Midbrain (tissue), 1 donor: ENCODE measurements at regions not wholly inside any gene's neighbourhood (a gene's known extent, or its start where the extent isn't known, plus 50 kb on each side); places are given as distances from the start of the nearest gene placed in this dataset.
"Not testable (repeated sequence)": the region's sequence is repeated elsewhere in the genome, so short reads cannot be mapped to it uniquely, and the experiment has no call there.

Experiments
- DNase-seq: peaks from one replicate; lab custom pipeline; 2025; lab: John Stamatoyannopoulos, UW

- no peak for DNase-seq
These were observed 94.9 kb upstream of the GOT2 start for GRCh38 chr16:58828901-58829545.

- DNase-seq = no peak
These were observed 90.1 kb upstream of the GOT2 start for GRCh38 chr16:58824201-58824600.

GRCh38 chr16:58821886-58822285 lies 87.8 kb upstream of the GOT2 start:
- no peak for DNase-seq

- DNase-seq = no peak
These were observed 86.3 kb upstream of the GOT2 start for GRCh38 chr16:58820411-58820810.

- no peak for DNase-seq
These were observed 81.2 kb upstream of the GOT2 start for GRCh38 chr16:58815181-58815888.

- DNase-seq = peak; percentile 51
These were observed 80.3 kb upstream of the GOT2 start for GRCh38 chr16:58814348-58814801.

GRCh38 chr16:58809213-58809612 lies 75.1 kb upstream of the GOT2 start:
- no peak for DNase-seq

- DNase-seq = no peak
These were observed 73.2 kb upstream of the GOT2 start for GRCh38 chr16:58807276-58807675.

GRCh38 chr16:58801838-58802237 lies 67.7 kb upstream of the GOT2 start:
- DNase-seq = no peak

GRCh38 chr16:58797137-58797801 lies 63.2 kb upstream of the GOT2 start:
- DNase-seq = no peak

GRCh38 chr16:58793366-58793765 lies 59.2 kb upstream of the GOT2 start:
- no peak for DNase-seq

GRCh38 chr16:58792188-58792587 lies 58.1 kb upstream of the GOT2 start:
- DNase-seq = no peak

GRCh38 chr16:58790816-58791557 lies 56.9 kb upstream of the GOT2 start:
- DNase-seq = not testable (repeated sequence)

GRCh38 chr16:58789351-58789750 lies 55.2 kb upstream of the GOT2 start:
- DNase-seq = no peak
